Ovary (tissue), 7 donors: ENCODE measurements at regions not wholly inside any gene's neighbourhood (a gene's known extent, or its start where the extent isn't known, plus 50 kb on each side); places are given as distances from the start of the nearest gene placed in this dataset.

Experiments
- DNase-seq, 5 donors: peaks; one replicate each; pipeline ENCODE4 v3.0.0-alpha.2; 2019 to 2020
- H3K27ac ChIP-seq, 2 donors: fragments of 200-600 bp; one replicate each; pipeline versions ENCODE4 v1.5.1 to v1.8.0; 2019 to 2022
- H3K27me3 ChIP-seq: fragments of 200-600 bp; one replicate; pipeline ENCODE4 v1.8.0; 2022
- H3K36me3 ChIP-seq: fragments of 200-600 bp; sonication (generic); one replicate; pipeline ENCODE4 v1.5.1; 2019
- H3K4me1 ChIP-seq: one replicate; pipeline ENCODE4 v1.8.1; 2013; ENCODE audit warnings: mild to moderate bottlenecking, moderate library complexity; ENCODE audit not compliant: insufficient read depth
- H3K4me3 ChIP-seq: fragments of 200-600 bp; sonication (generic); one replicate; pipeline ENCODE4 v1.5.1; 2017
- H3K9me3 ChIP-seq, 2 donors: fragments of 200-600 bp in 1 of 2; sonication (generic) in 1 of 2; one replicate each; pipeline versions ENCODE4 v1.5.1 to v1.8.1; 2013 to 2019; ENCODE audit warnings: mild to moderate bottlenecking in 1 of 2, moderate library complexity in 1 of 2
- EP300 ChIP-seq: sonication (generic); formaldehyde crosslinking; IDR thresholded peaks from one replicate; pipeline ENCODE4 v1.6.1; 2017; ENCODE audit warnings: antibody characterized with exemption
- POLR2A ChIP-seq: fragments of 450-650 bp; IDR thresholded peaks from one replicate; pipeline ENCODE4 v1.6.1; 2017; ENCODE audit warnings: antibody characterized with exemption, mild to moderate bottlenecking, moderate library complexity
- WGBS, 3 donors: extraction: QIAGEN DNeasy Blood & Tissue Kit in 1 of 3; methylation state at CpG; one replicate each; pipeline versions ENCODE4 v1.1.5 to v1.1.7; 2013 to 2017; 5-methylcytosine and 5-hydroxymethylcytosine counted together
- intact Hi-C, 4 donors: fragments of 100-400 bp; cut with DNase I; formaldehyde crosslinking; loops; one replicate each; pipeline versions ENCODE4 v1.11.0 to v1.15.1; 2022 to 2023
- TF ChIP-seq, protein P1 (sequence below), 3 donors: fragments of 450-650 bp in 2 of 3; fragments of 200-600 bp in 1 of 3; IDR thresholded peaks; one replicate each; pipeline versions ENCODE4 v1.5.1 to v1.8.0; 2016 to 2022; ENCODE audit warnings: antibody characterized with exemption in 3 of 3, mild to moderate bottlenecking in 1 of 3
- donor health status: DM: no; HTN: no; CAD: no; lungs with moderate emphysema.
- donor health status: DM: no; HTN: no; CAD: no.
- donor health status: Bipolar disorder and iron deficiency.
- donor health status: DM: no; HTN: no; CAD: no.
- donor health status: DM: yes; HTN: yes; CAD: no.

DNA sequence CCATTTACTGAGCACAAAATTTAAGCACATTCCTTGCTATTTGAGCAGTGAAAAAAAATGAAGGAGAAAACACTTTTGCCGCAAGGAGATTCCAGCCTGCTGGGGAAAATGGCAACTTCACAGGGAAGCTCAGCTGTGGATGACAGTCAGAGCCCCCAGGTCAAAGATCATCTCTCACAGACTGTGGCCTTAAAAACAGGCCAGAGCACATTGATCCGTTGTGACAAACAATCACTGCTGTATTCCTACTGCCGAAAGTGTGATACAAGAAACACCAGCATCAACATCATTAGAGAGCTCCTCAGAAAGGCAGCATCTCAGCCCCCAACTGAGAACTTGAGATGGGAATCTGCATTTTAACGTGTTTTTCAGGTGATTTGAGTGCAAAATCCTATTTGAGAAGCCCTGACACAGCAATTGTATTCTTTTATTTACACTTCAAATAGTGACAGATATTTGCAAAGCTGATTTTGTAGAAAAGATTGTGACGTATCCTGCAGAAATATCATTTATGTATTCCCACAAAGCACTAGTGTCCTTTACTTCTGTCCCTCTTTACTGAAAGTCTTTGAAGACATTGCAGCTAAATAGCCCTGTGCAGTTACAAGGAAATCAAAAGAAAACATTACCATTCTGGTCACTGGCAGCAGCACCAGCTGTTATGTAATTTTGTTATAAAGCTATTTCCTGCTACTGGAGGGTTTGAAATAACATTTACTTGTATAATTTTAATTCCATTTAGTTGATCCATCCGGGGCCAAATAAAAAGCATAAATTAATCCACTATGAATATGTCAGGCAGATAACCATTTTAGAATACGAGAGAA is 652.0 kb downstream of the LIG4 start:
- 44 to 52% (median 45%) methylated on average over 7 of the region's 7 CpGs for WGBS, 3 donors
- Histone ChIP-seq H3K27ac (no peak overlapping the region), H3K4me1 (no peaks in the 10 kb centered on the region), H3K9me3 (no peaks in the 10 kb centered on the region), H3K4me3 (no peak overlapping the region), H3K36me3 (no peaks in the 10 kb centered on the region), H3K27me3 (no peaks in the 10 kb centered on the region)
- no peak for DNase-seq
- intact Hi-C loops: no loop called here
- TF ChIP-seq POLR2A: no peak
- TF ChIP-seq EP300: no peak
- TF ChIP-seq, protein P1, sequence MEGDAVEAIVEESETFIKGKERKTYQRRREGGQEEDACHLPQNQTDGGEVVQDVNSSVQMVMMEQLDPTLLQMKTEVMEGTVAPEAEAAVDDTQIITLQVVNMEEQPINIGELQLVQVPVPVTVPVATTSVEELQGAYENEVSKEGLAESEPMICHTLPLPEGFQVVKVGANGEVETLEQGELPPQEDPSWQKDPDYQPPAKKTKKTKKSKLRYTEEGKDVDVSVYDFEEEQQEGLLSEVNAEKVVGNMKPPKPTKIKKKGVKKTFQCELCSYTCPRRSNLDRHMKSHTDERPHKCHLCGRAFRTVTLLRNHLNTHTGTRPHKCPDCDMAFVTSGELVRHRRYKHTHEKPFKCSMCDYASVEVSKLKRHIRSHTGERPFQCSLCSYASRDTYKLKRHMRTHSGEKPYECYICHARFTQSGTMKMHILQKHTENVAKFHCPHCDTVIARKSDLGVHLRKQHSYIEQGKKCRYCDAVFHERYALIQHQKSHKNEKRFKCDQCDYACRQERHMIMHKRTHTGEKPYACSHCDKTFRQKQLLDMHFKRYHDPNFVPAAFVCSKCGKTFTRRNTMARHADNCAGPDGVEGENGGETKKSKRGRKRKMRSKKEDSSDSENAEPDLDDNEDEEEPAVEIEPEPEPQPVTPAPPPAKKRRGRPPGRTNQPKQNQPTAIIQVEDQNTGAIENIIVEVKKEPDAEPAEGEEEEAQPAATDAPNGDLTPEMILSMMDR (IDR thresholded peaks at IDR 0.05): no peak

DNA sequence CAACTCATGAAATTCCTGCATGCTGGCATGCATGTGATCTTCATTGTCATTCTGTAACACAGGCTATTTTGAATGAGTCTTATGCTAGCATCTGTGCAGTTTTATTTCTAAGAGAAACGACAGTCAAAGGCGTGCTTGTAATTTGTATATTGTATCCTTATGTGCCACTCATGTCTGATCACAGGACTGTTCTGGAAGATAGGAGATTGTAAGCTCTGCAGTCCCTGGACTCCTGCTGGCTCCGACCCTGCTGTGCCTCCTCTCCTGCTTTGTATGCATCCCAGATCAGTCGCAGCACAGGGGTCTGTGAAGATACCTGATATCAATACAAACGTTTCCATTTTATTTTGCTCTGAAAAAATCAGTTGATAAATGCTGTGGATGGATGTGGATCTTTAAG is 653.1 kb downstream of the LIG4 start:
- 65 to 72% (median 66%) methylated on average over 5 of the region's 5 CpGs for WGBS, 3 donors
- TF ChIP-seq, protein P1 (IDR thresholded peaks at IDR 0.05): no peak
- TF ChIP-seq POLR2A (no peak), EP300 (no peak)

DNA sequence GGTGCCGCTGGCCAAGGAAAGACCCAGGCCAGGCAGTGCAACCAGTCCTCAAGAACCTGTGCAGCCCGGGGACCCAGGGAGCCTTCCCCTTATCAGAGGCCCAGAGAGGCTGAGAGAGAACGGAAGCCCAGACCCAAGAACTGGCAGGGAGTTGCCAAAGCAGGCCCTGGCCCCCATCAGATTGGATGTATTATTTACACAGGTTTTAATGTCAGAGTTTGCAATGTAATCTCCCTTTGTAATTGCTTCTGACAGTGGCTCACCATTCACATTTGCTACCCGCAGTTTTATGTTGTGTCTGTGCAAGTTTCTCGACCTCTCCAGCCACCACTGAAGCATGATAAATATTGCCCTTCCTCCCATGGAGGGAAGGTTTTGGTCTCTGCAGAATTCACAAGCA is 660.9 kb downstream of the LIG4 start:
- Histone ChIP-seq H3K4me1 (no peaks in the 10 kb centered on the region), H3K9me3 (no peaks in the 10 kb centered on the region), H3K4me3 (no peak overlapping the region), H3K27ac (no peak overlapping the region), H3K27me3 (no peaks in the 10 kb centered on the region), H3K36me3 (no peaks in the 10 kb centered on the region)
- DNase-seq: no peak
- intact Hi-C loops: no loop called here
- TF ChIP-seq, protein P1 (IDR thresholded peaks at IDR 0.05): no peak
- TF ChIP-seq POLR2A (no peak), EP300 (no peak)
- WGBS, 3 donors: 52 to 74% (median 70%) methylated on average over 5 of the region's 5 CpGs

More for the DNA sequence above, 653.1 kb downstream of the LIG4 start:
- Histone ChIP-seq H3K27ac (no peak overlapping the region), H3K27me3 (no peaks in the 10 kb centered on the region), H3K4me3 (no peak overlapping the region), H3K4me1 (no peaks in the 10 kb centered on the region), H3K9me3 (no peaks in the 10 kb centered on the region), H3K36me3 (no peaks in the 10 kb centered on the region)
- intact Hi-C loops: no loop called here
- DNase-seq: no peak

DNA sequence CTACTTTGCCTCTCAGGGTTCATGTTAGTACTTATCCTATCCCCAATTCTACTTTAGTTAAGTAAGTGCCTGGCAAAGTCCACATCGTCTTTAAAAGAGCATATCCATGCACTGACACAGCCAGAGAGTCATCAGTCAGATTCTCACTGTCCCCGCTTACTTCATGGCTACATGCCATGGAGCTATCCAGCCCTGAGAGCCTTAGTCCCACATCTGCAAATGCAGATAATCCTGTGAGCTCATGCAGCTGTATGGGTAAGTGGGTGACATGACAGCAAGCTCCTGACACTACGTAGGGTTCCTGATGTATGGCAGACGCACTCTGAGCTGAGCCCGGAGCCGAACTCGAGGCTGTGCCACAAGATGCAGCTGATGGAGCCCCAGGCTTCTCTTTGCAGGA is 661.5 kb downstream of the LIG4 start:
- TF ChIP-seq EP300 (no peak), POLR2A (no peak)
- TF ChIP-seq, protein P1 (IDR thresholded peaks at IDR 0.05): no peak
- Histone ChIP-seq H3K4me1 (no peaks in the 10 kb centered on the region), H3K36me3 (no peaks in the 10 kb centered on the region), H3K27ac (no peak overlapping the region), H3K9me3 (no peaks in the 10 kb centered on the region), H3K4me3 (no peak overlapping the region), H3K27me3 (no peaks in the 10 kb centered on the region)
- WGBS, 3 donors: 80 to 86% (median 83%) methylated on average over 7 of the region's 7 CpGs
- intact Hi-C loops: no loop called here
- DNase-seq: no peak
